Endothelial cell of umbilical vein (primary cell): ENCODE measurements at regions not wholly inside any gene's neighbourhood (a gene's known extent, or its start where the extent isn't known, plus 50 kb on each side); places are given as distances from the start of the nearest gene placed in this dataset.

Experiments
- BruUV-seq: library from RNA; stranded (reverse); fragments of 400-500 nt; replicated peaks from 2 replicates; lab custom pipeline; 2021; lab: Mats Ljungman, UMichigan
- CTCF ChIA-PET: fragments of 300-600, 350-600 bp; sonication (Branson Sonifier 250); formaldehyde crosslinking; loops from one replicate; lab custom pipeline; 2021; ENCODE audit warnings: antibody characterized with exemption, inconsistent platforms; lab: Charles Lee
- POLR2A ChIA-PET: fragments of 300-600, 350-600 bp; sonication (Branson Sonifier 250); formaldehyde crosslinking; loops from one replicate; lab custom pipeline; 2021; ENCODE audit warnings: antibody characterized with exemption, inconsistent platforms; lab: Charles Lee
- DNase-seq: peaks from one replicate; pipeline ENCODE4 v3.0.0-alpha.2; 2011; ENCODE audit warnings: low read depth, low spot score
- FAIRE-seq: peaks from 2 replicates; lab custom pipeline; 2011; peaks lifted over from hg19 to GRCh38; lab: Jason Lieb, UNC
- H2AFZ ChIP-seq: 2 replicates; pipeline ENCODE4 v1.6.0; 2012; ENCODE audit warnings: low read depth, low read length, control low read depth, inconsistent platforms
- H3K27ac ChIP-seq: 2 replicates; pipeline ENCODE4 v1.5.1; 2011; ENCODE audit warnings: low read depth, mild to moderate bottlenecking, control low read depth, low read length, moderate library complexity; ENCODE audit not compliant: insufficient read depth
- H3K27me3 ChIP-seq, 2 experiments: 2 replicates each; pipeline versions ENCODE4 v1.6.0 to v1.6.1; 2011; ENCODE audit warnings: low read length in 2 of 2, mixed read lengths in 1 of 2; ENCODE audit not compliant: control insufficient read depth in 2 of 2, insufficient read depth in 2 of 2
- H3K36me3 ChIP-seq, 2 experiments: 2 replicates in 1 of 2; 3 replicates in 1 of 2; pipeline ENCODE4 v1.5.1; 2011; ENCODE audit warnings: low read length in 2 of 2, mild to moderate bottlenecking in 1 of 2, moderate library complexity in 1 of 2; ENCODE audit not compliant: control insufficient read depth in 2 of 2, insufficient read depth in 2 of 2; ENCODE audit errors: extremely low read depth in 1 of 2
- H3K4me1 ChIP-seq: 3 replicates; pipeline ENCODE4 v1.5.1; 2011; ENCODE audit warnings: mild to moderate bottlenecking, low read length; ENCODE audit not compliant: control insufficient read depth, insufficient read depth; ENCODE audit errors: extremely low read depth
- H3K4me2 ChIP-seq: 2 replicates; pipeline ENCODE4 v1.6.1; 2011; ENCODE audit warnings: low read length, control low read depth, mixed read lengths; ENCODE audit not compliant: insufficient read depth
- H3K4me3 ChIP-seq, 3 experiments: fragments of 200-600 bp in 1 of 3; sonication (generic), shearing (Covaris generic) in 1 of 3; replicated peaks in 1 of 3; 2 replicates each; pipeline ENCODE4 v1.5.1; 2011 to 2016; ENCODE audit warnings: control low read depth in 3 of 3, low read length in 3 of 3, mild to moderate bottlenecking in 2 of 3, inconsistent platforms in 1 of 3, low read depth in 1 of 3, moderate library complexity in 1 of 3; ENCODE audit not compliant: insufficient read depth in 1 of 3
- H3K79me2 ChIP-seq: 2 replicates; pipeline ENCODE4 v1.6.0; 2012; ENCODE audit warnings: low read length, inconsistent platforms; ENCODE audit not compliant: control insufficient read depth, insufficient read depth
- H3K9ac ChIP-seq: replicated peaks from 2 replicates; pipeline ENCODE3; 2011; ENCODE audit warnings: low read length, control low read depth; ENCODE audit not compliant: insufficient read depth; ENCODE audit errors: extremely low read depth
- H3K9me1 ChIP-seq: replicated peaks from 3 replicates; pipeline ENCODE4 v1.6.0; 2011; ENCODE audit warnings: mild to moderate bottlenecking, low read length; ENCODE audit not compliant: control insufficient read depth, insufficient read depth; ENCODE audit errors: extremely low read depth
- H3K9me3 ChIP-seq: replicated peaks from 2 replicates; pipeline ENCODE4 v1.5.1; 2012; ENCODE audit warnings: low read length, inconsistent platforms; ENCODE audit not compliant: control insufficient read depth, insufficient read depth
- H4K20me1 ChIP-seq: replicated peaks from 2 replicates; pipeline ENCODE3; 2011; ENCODE audit warnings: mild to moderate bottlenecking, low read length; ENCODE audit not compliant: control insufficient read depth, insufficient read depth; ENCODE audit errors: extremely low read depth
- EZH2 ChIP-seq: IDR thresholded peaks from 2 replicates; pipeline ENCODE4 v1.6.1; 2012; ENCODE audit warnings: borderline replicate concordance, low read depth, mild to moderate bottlenecking, moderate library complexity, low read length, inconsistent platforms; ENCODE audit not compliant: severe bottlenecking
- FOS ChIP-seq: IDR thresholded peaks from 2 replicates; pipeline ENCODE4 v1.6.1; 2011; ENCODE audit warnings: mild to moderate bottlenecking, low read length, moderate library complexity, borderline replicate concordance; ENCODE audit not compliant: insufficient read depth
- GATA2 ChIP-seq: IDR thresholded peaks from 2 replicates; pipeline ENCODE4 v1.7.0; 2011; ENCODE audit warnings: low read depth, mild to moderate bottlenecking, moderate library complexity, mixed read lengths, low read length; ENCODE audit not compliant: insufficient read length, insufficient read depth
- JUN ChIP-seq: IDR thresholded peaks from 2 replicates; pipeline ENCODE4 v1.6.1; 2011; ENCODE audit warnings: borderline replicate concordance, low read depth; ENCODE audit not compliant: insufficient read length, insufficient read depth
- MAX ChIP-seq: IDR thresholded peaks from 2 replicates; pipeline ENCODE4 v1.6.1; 2011; ENCODE audit not compliant: insufficient read depth, insufficient read length
- MYC ChIP-seq: IDR thresholded peaks from one replicate; pipeline ENCODE4 v1.6.1; 2011; ENCODE audit warnings: mild to moderate bottlenecking, low read depth, low read length
- POLR2A ChIP-seq: IDR thresholded peaks from 2 replicates; pipeline ENCODE4 v1.6.1; 2012; ENCODE audit warnings: low read depth, mild to moderate bottlenecking, control low read depth, low read length
- POLR2AphosphoS5 ChIP-seq: IDR thresholded peaks from 2 replicates; pipeline ENCODE4 v1.6.1; 2012; ENCODE audit warnings: low read depth, mild to moderate bottlenecking, control low read depth, low read length, moderate library complexity; ENCODE audit not compliant: insufficient read depth
- dilution Hi-C: fragments of 300-500 bp; cut with MboI; formaldehyde crosslinking; loops from one replicate; pipeline ENCODE4 v1.15.0; 2019; ENCODE audit warnings: low sequenced_read_pairs; ENCODE audit not compliant: extremely low pct_ligation_motif_present
- intact Hi-C: fragments of 100-400 bp; cut with micrococcal nuclease; formaldehyde crosslinking; loops from one replicate; pipeline ENCODE4 v1.10.0; 2022
- TF ChIP-seq, protein P1 (sequence below), 2 donors: IDR thresholded peaks; 1 replicate in 1 of 2; 2 replicates in 1 of 2; pipeline ENCODE4 v1.5.1; 2011; ENCODE audit warnings: low read length in 2 of 2, mild to moderate bottlenecking in 2 of 2, moderate library complexity in 2 of 2, control low read depth in 1 of 2, inconsistent platforms in 1 of 2, low read depth in 1 of 2; ENCODE audit not compliant: insufficient read depth in 1 of 2; ENCODE audit errors: extremely low read depth in 1 of 2

DNA sequence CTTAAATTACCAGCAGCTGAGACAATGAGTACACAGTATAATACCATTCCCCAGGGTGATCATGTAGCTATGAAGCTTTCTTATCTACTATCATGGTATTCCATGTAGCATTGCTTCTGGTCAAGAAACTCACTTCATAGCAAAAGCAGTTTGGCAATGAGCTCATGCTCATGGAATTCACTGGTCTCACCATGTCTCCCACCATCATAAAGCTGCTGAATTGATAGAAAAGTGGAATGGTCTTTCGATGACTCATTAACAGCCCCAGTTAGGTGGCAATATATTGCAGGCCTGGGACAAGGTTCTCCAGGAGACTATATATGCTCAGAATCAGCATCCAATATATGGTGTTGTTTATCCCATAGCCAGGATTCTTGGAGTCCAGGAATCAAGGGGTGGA lies 553.7 kb downstream of the FOXG1 start:
- Histone ChIP-seq H3K4me3 (no peak overlapping the region), H3K4me2 (no peak overlapping the region), H4K20me1 (no peaks in the 10 kb centered on the region), H3K27ac (no peak overlapping the region), H3K9me1 (no peaks in the 10 kb centered on the region), H3K79me2 (no peaks in the 10 kb centered on the region), H2AFZ (no peak overlapping the region), H3K9me3 (no peaks in the 10 kb centered on the region), H3K4me1 (no peaks in the 10 kb centered on the region), H3K9ac (no peak overlapping the region), H3K27me3 (no peaks in the 10 kb centered on the region), H3K36me3 (no peaks in the 10 kb centered on the region)
- DNase-seq (no peak), FAIRE-seq (no peak)
- BruUV-seq: no TSS peak
- dilution Hi-C loops (no loop called here), intact Hi-C loops (no loop called here)
- POLR2A ChIA-PET: no interaction called here
- CTCF ChIA-PET: interaction anchor here (0.7 kb wide), 1 partner anchor 64 kb away, joined by 3 read pairs; no protein-coding TSS in a partner anchor
- TF ChIP-seq MYC: no peak
- TF ChIP-seq, protein P1, sequence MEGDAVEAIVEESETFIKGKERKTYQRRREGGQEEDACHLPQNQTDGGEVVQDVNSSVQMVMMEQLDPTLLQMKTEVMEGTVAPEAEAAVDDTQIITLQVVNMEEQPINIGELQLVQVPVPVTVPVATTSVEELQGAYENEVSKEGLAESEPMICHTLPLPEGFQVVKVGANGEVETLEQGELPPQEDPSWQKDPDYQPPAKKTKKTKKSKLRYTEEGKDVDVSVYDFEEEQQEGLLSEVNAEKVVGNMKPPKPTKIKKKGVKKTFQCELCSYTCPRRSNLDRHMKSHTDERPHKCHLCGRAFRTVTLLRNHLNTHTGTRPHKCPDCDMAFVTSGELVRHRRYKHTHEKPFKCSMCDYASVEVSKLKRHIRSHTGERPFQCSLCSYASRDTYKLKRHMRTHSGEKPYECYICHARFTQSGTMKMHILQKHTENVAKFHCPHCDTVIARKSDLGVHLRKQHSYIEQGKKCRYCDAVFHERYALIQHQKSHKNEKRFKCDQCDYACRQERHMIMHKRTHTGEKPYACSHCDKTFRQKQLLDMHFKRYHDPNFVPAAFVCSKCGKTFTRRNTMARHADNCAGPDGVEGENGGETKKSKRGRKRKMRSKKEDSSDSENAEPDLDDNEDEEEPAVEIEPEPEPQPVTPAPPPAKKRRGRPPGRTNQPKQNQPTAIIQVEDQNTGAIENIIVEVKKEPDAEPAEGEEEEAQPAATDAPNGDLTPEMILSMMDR (IDR thresholded peaks at IDR 0.05; ENCODE audit: extremely low read depth in 1 of 2, insufficient read depth in 1 of 2, low read depth in 1 of 2, low read length in 2 of 2): no peak
- TF ChIP-seq MAX: no peak
- TF ChIP-seq POLR2A: no peak
- TF ChIP-seq JUN: no peak
- TF ChIP-seq POLR2AphosphoS5: no peak
- TF ChIP-seq GATA2: no peak
- no peak for TF ChIP-seq EZH2
- no peak for TF ChIP-seq FOS
